Effector memory CD8-positive, alpha-beta T cell (primary cell): ENCODE measurements at regions not wholly inside any gene's neighbourhood (a gene's known extent, or its start where the extent isn't known, plus 50 kb on each side); places are given as distances from the start of the nearest gene placed in this dataset.

Source experiments
- ATAC-seq: fragments of 150-1000 bp; cut with Tn5 transposase; replicated peaks from 2 replicates; pipeline ENCODE4 v1.10.0; 2021; ENCODE audit warnings: mild to moderate bottlenecking, moderate library complexity
- DNase-seq, 3 experiments: peaks; one replicate each; pipeline ENCODE4 v3.0.0; 2021
- H3K27ac Mint-ChIP-seq, 2 donors: one replicate each; pipeline ENCODE4 v1.8.0; 2022; ENCODE audit warnings: mild to moderate bottlenecking in 2 of 2, mixed read lengths in 2 of 2, moderate library complexity in 2 of 2
- H3K27me3 Mint-ChIP-seq, 2 donors: one replicate each; pipeline ENCODE4 v1.8.0; 2022; ENCODE audit warnings: mixed read lengths in 2 of 2
- H3K36me3 Mint-ChIP-seq: one replicate; pipeline ENCODE4 v1.8.0; 2022; ENCODE audit warnings: mild to moderate bottlenecking, moderate library complexity, mixed read lengths; ENCODE audit not compliant: insufficient read depth
- H3K4me1 Mint-ChIP-seq, 2 donors: one replicate each; pipeline ENCODE4 v1.8.0; 2022; ENCODE audit warnings: low read depth in 2 of 2, mixed read lengths in 2 of 2
- H3K4me3 Mint-ChIP-seq, 2 donors: one replicate each; pipeline ENCODE4 v1.8.0; 2022; ENCODE audit warnings: mild to moderate bottlenecking in 2 of 2, mixed read lengths in 2 of 2, moderate library complexity in 2 of 2
- H3K9me3 Mint-ChIP-seq, 2 donors: one replicate each; pipeline ENCODE4 v1.8.0; 2022; ENCODE audit warnings: mixed read lengths in 2 of 2

GRCh38 chr10:29067628-29068027 is 221.2 kb upstream of the LYZL1 start:
- no peak overlapping the region for H3K27ac Mint-ChIP-seq
- peaks cover 0 to 2% of the 10 kb centered on the region in 2 donors for H3K9me3 Mint-ChIP-seq
- no peak overlapping the region for H3K4me3 Mint-ChIP-seq
- no peaks in the 10 kb centered on the region for H3K36me3 Mint-ChIP-seq
- no peak for ATAC-seq
- DNase-seq = no peak
- H3K27me3 Mint-ChIP-seq = peaks cover 7 to 20% of the 10 kb centered on the region in 2 donors
- H3K4me1 Mint-ChIP-seq = no peaks in the 10 kb centered on the region

DNA sequence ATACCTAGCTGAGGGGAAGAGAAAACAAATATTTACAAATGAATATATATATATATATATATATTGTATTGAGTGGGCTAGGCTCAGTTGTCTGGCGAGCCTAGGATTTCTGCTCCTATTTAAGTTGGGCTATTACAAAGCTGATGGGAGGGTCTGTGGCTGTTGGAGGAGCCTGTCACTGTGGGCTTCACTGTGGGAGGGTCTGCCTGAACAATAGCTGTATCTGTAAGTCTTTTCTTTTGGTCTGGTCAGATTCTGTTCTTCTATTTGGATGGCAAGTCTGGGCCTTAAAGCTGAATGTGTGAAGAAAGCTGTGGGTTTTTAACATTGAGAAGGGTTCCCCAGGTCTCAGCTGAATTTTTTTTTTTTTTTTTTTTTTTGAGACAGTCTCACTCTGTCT is 220.6 kb upstream of the LYZL1 start:
- ATAC-seq = no peak
- Mint-ChIP-seq H3K9me3 (peaks cover 0 to 2% of the 10 kb centered on the region in 2 donors), H3K4me3 (no peak overlapping the region)

GRCh38 chr10:29068966-29069365 is 219.9 kb upstream of the LYZL1 start:
- ATAC-seq (no peak), DNase-seq (no peak)
- H3K36me3 Mint-ChIP-seq = no peaks in the 10 kb centered on the region
- H3K4me1 Mint-ChIP-seq = no peaks in the 10 kb centered on the region
- H3K27me3 Mint-ChIP-seq = peaks cover 16 to 30% of the 10 kb centered on the region in 2 donors
- H3K4me3 Mint-ChIP-seq = no peak overlapping the region
- H3K27ac Mint-ChIP-seq = no peak overlapping the region
- peaks cover 0 to 2% of the 10 kb centered on the region in 2 donors for H3K9me3 Mint-ChIP-seq

More for the DNA sequence above, 220.6 kb upstream of the LYZL1 start:
- DNase-seq = no peak
- H3K27me3 Mint-ChIP-seq = peaks cover 10 to 24% of the 10 kb centered on the region in 2 donors
- no peaks in the 10 kb centered on the region for H3K36me3 Mint-ChIP-seq
- no peak overlapping the region for H3K27ac Mint-ChIP-seq
- no peaks in the 10 kb centered on the region for H3K4me1 Mint-ChIP-seq

- no peaks in the 10 kb centered on the region for H3K36me3 Mint-ChIP-seq
- H3K4me3 Mint-ChIP-seq = no peak overlapping the region
- no peaks in the 10 kb centered on the region for H3K4me1 Mint-ChIP-seq
- peaks cover 16 to 33% of the 10 kb centered on the region in 2 donors for H3K27me3 Mint-ChIP-seq
- ATAC-seq = no peak
- H3K27ac Mint-ChIP-seq = no peak overlapping the region
- DNase-seq = no peak
- peaks cover 0 to 2% of the 10 kb centered on the region in 2 donors for H3K9me3 Mint-ChIP-seq
Measured at GRCh38 chr10:29069941-29070340, 218.9 kb upstream of the LYZL1 start.

- Mint-ChIP-seq H3K9me3 (no peaks in the 10 kb centered on the region), H3K4me3 (no peak overlapping the region), H3K4me1 (no peaks in the 10 kb centered on the region), H3K27me3 (peaks cover 5 to 42% of the 10 kb centered on the region in 2 donors), H3K36me3 (no peaks in the 10 kb centered on the region), H3K27ac (no peak overlapping the region)
- ATAC-seq (no peak), DNase-seq (no peak)
Measured at GRCh38 chr10:29078919-29079318, 210.0 kb upstream of the LYZL1 start.

- no peak overlapping the region for H3K4me3 Mint-ChIP-seq
Measured at GRCh38 chr10:29081231-29081630, 207.6 kb upstream of the LYZL1 start.

DNA sequence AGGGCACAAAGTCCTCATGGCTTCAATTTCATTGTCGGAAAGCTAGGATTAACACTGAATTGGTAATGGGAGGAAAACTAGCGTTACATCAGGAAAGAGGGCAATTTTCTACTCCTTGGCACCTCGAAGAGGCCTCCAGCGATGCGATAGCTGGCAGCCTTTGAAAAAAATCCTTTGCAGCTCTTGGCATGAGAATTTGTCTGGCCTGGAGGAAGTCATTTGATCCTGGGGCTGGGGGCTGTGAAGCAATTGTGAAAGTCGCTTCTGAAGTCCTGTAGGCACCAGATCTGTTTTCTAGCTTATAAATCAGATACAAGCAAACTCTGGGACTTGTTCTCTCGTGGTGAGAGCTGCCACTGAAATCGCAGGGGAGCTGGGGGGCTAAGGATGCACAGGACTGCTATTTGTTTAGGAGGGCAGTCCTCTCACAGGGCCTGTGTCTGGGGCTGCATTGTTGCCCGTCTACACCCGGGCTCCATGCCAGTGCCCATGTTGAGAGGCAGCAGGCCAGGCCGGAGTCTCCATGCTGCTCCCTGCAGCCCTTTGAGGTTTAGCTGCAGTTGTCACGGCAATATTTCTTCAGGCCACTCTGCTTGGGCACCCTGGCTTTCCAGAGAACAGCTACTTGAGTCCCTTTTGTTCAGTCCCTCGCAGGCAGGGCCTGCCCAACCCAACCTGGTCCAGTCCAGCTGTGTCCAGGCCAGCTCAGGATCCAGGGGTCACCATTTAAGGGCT is 206.8 kb upstream of the LYZL1 start:
- H3K27me3 Mint-ChIP-seq = peaks cover 10 to 40% of the 10 kb centered on the region in 2 donors
- H3K9me3 Mint-ChIP-seq = peaks cover 0 to 2% of the 10 kb centered on the region in 2 donors
- DNase-seq = no peak
- no peaks in the 10 kb centered on the region for H3K4me1 Mint-ChIP-seq
- no peak for ATAC-seq
- no peaks in the 10 kb centered on the region for H3K36me3 Mint-ChIP-seq
- no peak overlapping the region for H3K27ac Mint-ChIP-seq
- H3K4me3 Mint-ChIP-seq = no peak overlapping the region

More at GRCh38 chr10:29081231-29081630, 207.6 kb upstream of the LYZL1 start:
- no peaks in the 10 kb centered on the region for H3K36me3 Mint-ChIP-seq
- H3K27me3 Mint-ChIP-seq = peaks cover 10 to 40% of the 10 kb centered on the region in 2 donors
- H3K27ac Mint-ChIP-seq = no peak overlapping the region
- H3K9me3 Mint-ChIP-seq = peaks cover 0 to 2% of the 10 kb centered on the region in 2 donors
- ATAC-seq = no peak
- DNase-seq = no peak
- no peaks in the 10 kb centered on the region for H3K4me1 Mint-ChIP-seq

DNA sequence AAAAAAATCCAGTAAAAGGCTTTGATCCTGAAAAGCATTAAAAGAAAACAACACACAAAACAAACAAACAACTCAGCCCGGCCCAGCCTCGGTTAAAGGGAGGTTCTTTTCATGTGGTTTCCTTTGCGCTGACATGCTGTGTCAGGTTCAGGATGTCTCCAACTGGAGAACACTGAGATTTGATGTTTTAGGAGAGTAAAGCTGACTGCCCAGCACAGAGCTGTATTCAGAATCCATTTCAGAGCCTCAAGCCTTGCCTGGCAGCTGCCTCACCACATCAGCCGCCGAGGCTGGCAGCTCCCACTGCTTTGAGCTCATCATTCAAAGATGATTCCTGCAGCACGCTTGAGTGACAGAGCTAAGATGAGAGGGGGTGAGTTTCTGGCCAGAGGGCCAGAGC is 205.8 kb upstream of the LYZL1 start:
- Mint-ChIP-seq H3K9me3 (peaks cover 0 to 2% of the 10 kb centered on the region in 2 donors), H3K27me3 (peaks cover 10 to 40% of the 10 kb centered on the region in 2 donors), H3K27ac (no peak overlapping the region), H3K36me3 (no peaks in the 10 kb centered on the region), H3K4me3 (no peak overlapping the region), H3K4me1 (no peaks in the 10 kb centered on the region)
- DNase-seq (no peak), ATAC-seq (no peak)

DNA sequence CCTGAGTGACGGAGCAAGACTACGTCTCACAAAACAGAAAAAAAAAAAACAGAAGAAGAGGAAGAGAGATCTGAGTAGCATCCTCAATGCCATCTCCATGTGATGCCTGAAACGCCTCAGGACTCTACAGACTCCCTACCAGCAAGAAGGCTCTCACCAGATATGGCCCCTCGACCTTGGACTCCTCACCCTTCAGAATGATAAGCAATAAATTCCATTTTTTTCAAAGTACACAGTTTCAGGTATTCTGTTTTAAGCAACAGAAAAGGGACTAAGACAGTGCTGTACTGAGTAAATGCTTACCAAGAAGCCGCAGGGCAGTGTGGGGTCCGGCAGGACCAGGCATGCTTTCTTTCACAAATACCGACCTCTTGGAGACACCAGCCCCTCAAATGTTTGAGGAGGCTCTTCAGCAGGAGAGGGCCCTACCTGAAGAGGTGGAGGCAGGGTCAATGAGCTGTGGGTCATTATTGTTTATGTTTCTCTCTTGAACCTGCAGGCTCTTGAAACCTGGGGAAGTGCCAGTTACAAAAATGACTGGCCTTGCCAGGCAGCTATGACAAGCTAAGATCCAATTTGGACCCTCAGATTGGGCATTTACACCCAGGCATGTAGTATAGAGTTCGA is 204.1 kb upstream of the LYZL1 start:
- Mint-ChIP-seq H3K4me1 (no peaks in the 10 kb centered on the region), H3K4me3 (no peak overlapping the region), H3K27ac (no peak overlapping the region), H3K36me3 (no peaks in the 10 kb centered on the region), H3K27me3 (peaks cover 10 to 33% of the 10 kb centered on the region in 2 donors), H3K9me3 (peaks cover 0 to 2% of the 10 kb centered on the region in 2 donors)
- ATAC-seq (no peak), DNase-seq (no peak)

DNA sequence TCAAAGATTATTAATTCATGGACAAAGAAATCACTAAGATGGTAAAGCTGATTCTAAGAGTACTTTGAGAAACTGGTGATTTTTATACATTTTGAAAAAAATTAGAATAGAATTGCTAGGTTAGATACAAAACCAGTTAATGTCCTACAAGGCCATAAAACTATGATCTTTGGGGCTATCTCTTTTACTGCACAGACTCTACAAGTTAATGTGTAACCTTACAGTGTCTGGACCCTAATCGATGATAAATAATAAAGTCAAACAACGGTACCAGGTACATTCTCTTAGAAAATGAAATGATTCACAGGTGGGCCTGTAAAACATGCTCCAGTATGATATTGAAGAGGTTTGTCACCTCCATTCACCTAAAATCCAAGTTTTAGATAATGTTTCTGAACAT is 199.8 kb upstream of the LYZL1 start:
- H3K36me3 Mint-ChIP-seq = no peaks in the 10 kb centered on the region
- H3K27ac Mint-ChIP-seq = no peak overlapping the region
- peaks cover 0 to 2% of the 10 kb centered on the region in 2 donors for H3K9me3 Mint-ChIP-seq
- peaks cover 0 to 6% of the 10 kb centered on the region in 2 donors for H3K27me3 Mint-ChIP-seq
- ATAC-seq = no peak
- no peak overlapping the region for H3K4me3 Mint-ChIP-seq
- no peaks in the 10 kb centered on the region for H3K4me1 Mint-ChIP-seq
- DNase-seq = no peak

- H3K36me3 Mint-ChIP-seq = no peaks in the 10 kb centered on the region
- peaks cover 0 to 3% of the 10 kb centered on the region in 2 donors for H3K9me3 Mint-ChIP-seq
- H3K4me1 Mint-ChIP-seq = no peaks in the 10 kb centered on the region
- no peak for ATAC-seq
- H3K27me3 Mint-ChIP-seq = peaks cover 5 to 14% of the 10 kb centered on the region in 2 donors
- no peak overlapping the region for H3K27ac Mint-ChIP-seq
- H3K4me3 Mint-ChIP-seq = no peak overlapping the region
- no peak for DNase-seq
Measured at GRCh38 chr10:29096303-29096824, 192.5 kb upstream of the LYZL1 start.

DNA sequence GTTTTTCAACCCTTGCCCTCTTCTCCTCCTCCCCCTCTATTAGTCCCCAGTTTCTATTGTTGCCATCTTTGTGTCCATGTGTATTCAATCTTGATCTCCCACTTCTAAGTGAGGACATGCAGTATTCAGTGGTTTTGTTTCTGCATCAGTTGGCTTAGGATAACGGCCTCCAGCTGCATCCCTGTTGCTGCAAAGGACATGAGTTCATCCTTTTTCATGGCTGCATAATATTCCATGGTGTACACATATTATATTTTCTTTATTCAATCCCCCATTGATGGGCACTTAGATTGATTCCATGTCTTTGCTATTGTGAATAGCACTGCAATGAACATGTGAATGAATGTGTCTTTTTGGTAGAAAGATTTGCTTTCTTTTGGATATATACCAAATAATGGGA is 190.4 kb upstream of the LYZL1 start:
- Mint-ChIP-seq H3K4me3 (no peak overlapping the region), H3K4me1 (no peaks in the 10 kb centered on the region), H3K36me3 (no peaks in the 10 kb centered on the region), H3K27me3 (peaks cover 12 to 28% of the 10 kb centered on the region in 2 donors), H3K27ac (no peak overlapping the region), H3K9me3 (peaks cover 0 to 3% of the 10 kb centered on the region in 2 donors)
- ATAC-seq (no peak), DNase-seq (no peak)

- H3K4me3 Mint-ChIP-seq = no peak overlapping the region
Measured at GRCh38 chr10:29099001-29099400, 189.9 kb upstream of the LYZL1 start.

DNA sequence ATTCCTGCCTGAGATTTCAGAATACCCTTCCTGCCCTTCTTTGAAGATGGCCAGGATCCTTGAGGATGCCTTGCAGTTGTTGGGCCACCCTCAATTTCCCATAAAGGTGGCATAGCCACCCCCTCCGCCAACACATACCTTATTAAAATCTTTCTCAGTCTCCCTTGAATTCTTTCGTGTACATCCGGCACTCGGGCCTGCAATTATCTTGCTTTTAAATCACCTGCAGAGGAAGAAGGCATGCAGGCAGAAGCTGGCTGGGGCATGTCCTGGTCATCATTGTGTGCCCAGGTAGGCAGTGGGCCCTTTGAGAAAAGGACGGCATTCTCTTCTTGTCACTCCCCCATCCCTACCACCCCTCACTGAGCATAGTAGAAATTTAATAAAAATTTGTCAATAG is 189.5 kb upstream of the LYZL1 start:
- Mint-ChIP-seq H3K4me1 (no peaks in the 10 kb centered on the region), H3K4me3 (no peak overlapping the region), H3K36me3 (no peaks in the 10 kb centered on the region), H3K27me3 (peaks cover 12 to 37% of the 10 kb centered on the region in 2 donors), H3K9me3 (peaks cover 0 to 3% of the 10 kb centered on the region in 2 donors), H3K27ac (no peak overlapping the region)
- DNase-seq (no peak), ATAC-seq (no peak)

More at GRCh38 chr10:29099001-29099400, 189.9 kb upstream of the LYZL1 start:
- DNase-seq = no peak
- Mint-ChIP-seq H3K27me3 (peaks cover 12 to 33% of the 10 kb centered on the region in 2 donors), H3K27ac (no peak overlapping the region), H3K4me1 (no peaks in the 10 kb centered on the region), H3K36me3 (no peaks in the 10 kb centered on the region), H3K9me3 (peaks cover 0 to 3% of the 10 kb centered on the region in 2 donors)
- ATAC-seq = no peak
